Ovary (tissue), 3 donors: ENCODE measurements at regions not wholly inside any gene's neighbourhood (a gene's known extent, or its start where the extent isn't known, plus 50 kb on each side); places are given as distances from the start of the nearest gene placed in this dataset.

Source experiments
- CTCF ChIP-seq, 3 donors: fragments of 450-650 bp in 2 of 3; fragments of 200-600 bp in 1 of 3; IDR thresholded peaks; one replicate each; pipeline versions ENCODE4 v1.5.1 to v1.8.0; 2016 to 2022; ENCODE audit warnings: antibody characterized with exemption in 3 of 3, mild to moderate bottlenecking in 1 of 3
- POLR2A ChIP-seq: fragments of 450-650 bp; IDR thresholded peaks from one replicate; pipeline ENCODE4 v1.6.1; 2017; ENCODE audit warnings: antibody characterized with exemption, mild to moderate bottlenecking, moderate library complexity
- donor health status: DM: no; HTN: no; CAD: no.

DNA sequence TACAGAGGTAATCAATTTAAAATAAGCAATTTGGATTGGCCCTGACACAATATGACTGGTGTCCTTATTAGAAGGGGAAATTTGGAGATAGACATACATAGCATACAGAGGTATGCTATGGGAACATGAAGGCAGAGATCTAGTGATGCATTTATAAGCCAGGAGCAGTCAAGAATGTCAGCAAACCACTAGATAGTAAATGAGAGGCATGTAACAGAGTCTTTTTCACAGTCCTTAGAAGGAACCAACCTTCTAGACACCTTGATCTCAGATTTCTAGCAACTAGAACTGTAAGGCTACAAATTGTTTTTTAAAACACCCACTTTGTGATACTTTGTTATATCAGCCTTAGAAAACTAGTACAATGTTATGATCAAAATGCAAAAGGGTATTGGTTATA is 54.3 kb upstream of the CA10 start:
- no peak for TF ChIP-seq CTCF (IDR thresholded peaks at IDR 0.05)
- TF ChIP-seq POLR2A = no peak
